ENCODE measurements at regions not wholly inside any gene's neighbourhood (a gene's known extent, or its start where the extent isn't known, plus 50 kb on each side); places are given as distances from the start of the nearest gene placed in this dataset.
"Not testable (repeated sequence)": the region's sequence is repeated elsewhere in the genome, so short reads cannot be mapped to it uniquely, and the experiment has no call there.

GRCh38 chr9:1554081-1555035, 460.8 kb upstream of the SMARCA2 start:
- no peak for DNase-seq (ENCODE audit: low read depth)

GRCh38 chr9:1558666-1559065, 456.5 kb upstream of the SMARCA2 start:
- DNase-seq (ENCODE audit: low read depth), result not testable (repeated sequence)

GRCh38 chr9:1575939-1576338, 439.2 kb upstream of the SMARCA2 start:
- DNase-seq (ENCODE audit: low read depth), result no peak

GRCh38 chr9:1580215-1580614, 434.9 kb upstream of the SMARCA2 start:
- no peak for DNase-seq (ENCODE audit: low read depth)

- DNase-seq (ENCODE audit: low read depth), result no peak
Measured at GRCh38 chr9:1581926-1582325, 433.2 kb upstream of the SMARCA2 start.

- no peak for DNase-seq (ENCODE audit: low read depth)
Measured at GRCh38 chr9:1591310-1591709, 423.8 kb upstream of the SMARCA2 start.

GRCh38 chr9:1598270-1598669, 416.9 kb upstream of the SMARCA2 start:
- no peak for DNase-seq (ENCODE audit: low read depth)

- no peak for DNase-seq (ENCODE audit: low read depth)
Measured at GRCh38 chr9:1599961-1600360, 415.2 kb upstream of the SMARCA2 start.

- no peak for DNase-seq (ENCODE audit: low read depth)
Measured at GRCh38 chr9:1604942-1605560, 410.1 kb upstream of the SMARCA2 start.

- no peak for DNase-seq (ENCODE audit: low read depth)
Measured at GRCh38 chr9:1606253-1606652, 408.9 kb upstream of the SMARCA2 start.

- no peak for DNase-seq (ENCODE audit: low read depth)
Measured at GRCh38 chr9:1612886-1613285, 402.3 kb upstream of the SMARCA2 start.

GRCh38 chr9:1617419-1617818, 397.7 kb upstream of the SMARCA2 start:
- no peak for DNase-seq (ENCODE audit: low read depth)

GRCh38 chr9:1619915-1620710, 395.0 kb upstream of the SMARCA2 start:
- DNase-seq (ENCODE audit: low read depth), result no peak

GRCh38 chr9:1637401-1637800, 377.7 kb upstream of the SMARCA2 start:
- no peak for DNase-seq (ENCODE audit: low read depth)

GRCh38 chr9:1639166-1639565, 376.0 kb upstream of the SMARCA2 start:
- DNase-seq (ENCODE audit: low read depth), result no peak

GRCh38 chr9:1647776-1648175, 367.4 kb upstream of the SMARCA2 start:
- DNase-seq (ENCODE audit: low read depth), result peak; percentile 3

- no peak for DNase-seq (ENCODE audit: low read depth)
Measured at GRCh38 chr9:1653282-1653681, 361.9 kb upstream of the SMARCA2 start.

GRCh38 chr9:1658661-1659362, 356.3 kb upstream of the SMARCA2 start:
- DNase-seq (ENCODE audit: low read depth), result no peak

- DNase-seq (ENCODE audit: low read depth), result no peak
Measured at GRCh38 chr9:1659363-1659690, 355.8 kb upstream of the SMARCA2 start.

GRCh38 chr9:1668441-1668840, 346.7 kb upstream of the SMARCA2 start:
- no peak for DNase-seq (ENCODE audit: low read depth)

- DNase-seq (ENCODE audit: low read depth), result no peak
Measured at GRCh38 chr9:1673300-1673699, 341.8 kb upstream of the SMARCA2 start.

GRCh38 chr9:1676771-1677170, 338.4 kb upstream of the SMARCA2 start:
- DNase-seq (ENCODE audit: low read depth), result no peak

Measured in RPMI7951 (cell line).